ENCODE measurements at regions not wholly inside any gene's neighbourhood (a gene's known extent, or its start where the extent isn't known, plus 50 kb on each side); places are given as distances from the start of the nearest gene placed in this dataset.

DNA sequence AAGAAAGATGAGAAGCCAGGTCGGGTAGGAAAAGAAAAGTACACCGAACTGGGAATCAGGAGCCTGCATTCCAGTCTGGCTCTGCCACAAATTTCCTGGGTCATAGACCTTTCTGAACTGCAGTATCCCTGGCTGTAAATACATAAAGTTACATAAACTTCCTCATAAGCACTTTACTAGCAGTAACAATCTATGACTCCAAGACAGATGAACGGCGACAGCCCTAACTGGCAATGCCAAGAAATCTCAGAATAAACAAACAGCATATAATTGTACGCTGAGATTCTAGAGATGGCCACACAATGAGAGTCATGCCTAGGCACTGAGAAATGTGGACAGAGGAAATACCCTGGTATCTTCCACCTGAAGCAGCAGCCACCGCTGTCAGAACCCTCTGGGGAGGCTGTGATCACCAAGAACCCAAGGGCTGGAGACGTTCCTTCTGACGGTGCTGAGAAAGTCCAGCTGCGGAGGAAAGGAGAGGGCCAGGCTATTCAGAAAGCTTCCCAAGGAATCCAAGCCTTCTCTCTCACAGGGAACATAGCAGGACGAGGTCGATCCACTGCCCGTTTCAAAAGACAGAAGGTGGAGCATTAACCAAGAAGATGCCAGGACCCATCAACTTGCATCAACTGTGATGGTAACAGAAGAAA, 89.3 kb upstream of the SLC66A3 start:
- DNase-seq, result no peak
- Histone ChIP-seq H3K9me3 (peaks cover 0 to 6% (median 0%) of the 10 kb centered on the region in 3 donors), H3K36me3 (no peaks in the 10 kb centered on the region), H3K4me3 (no peak overlapping the region), H3K27ac (no peak overlapping the region), H3K4me1 (no peaks in the 10 kb centered on the region), H3K27me3 (peaks cover 0 to 50% (median 0%) of the 10 kb centered on the region in 4 donors)
- 40 to 46% methylated on average over 11 to 12 of the region's 12 CpGs for WGBS, 2 donors
- intact Hi-C loops (cut with DNase I), result no loop called here
- TF ChIP-seq CTCF (IDR thresholded peaks at IDR 0.05) (no peak), POLR2A (IDR thresholded peaks at IDR 0.05) (no peak)

DNA sequence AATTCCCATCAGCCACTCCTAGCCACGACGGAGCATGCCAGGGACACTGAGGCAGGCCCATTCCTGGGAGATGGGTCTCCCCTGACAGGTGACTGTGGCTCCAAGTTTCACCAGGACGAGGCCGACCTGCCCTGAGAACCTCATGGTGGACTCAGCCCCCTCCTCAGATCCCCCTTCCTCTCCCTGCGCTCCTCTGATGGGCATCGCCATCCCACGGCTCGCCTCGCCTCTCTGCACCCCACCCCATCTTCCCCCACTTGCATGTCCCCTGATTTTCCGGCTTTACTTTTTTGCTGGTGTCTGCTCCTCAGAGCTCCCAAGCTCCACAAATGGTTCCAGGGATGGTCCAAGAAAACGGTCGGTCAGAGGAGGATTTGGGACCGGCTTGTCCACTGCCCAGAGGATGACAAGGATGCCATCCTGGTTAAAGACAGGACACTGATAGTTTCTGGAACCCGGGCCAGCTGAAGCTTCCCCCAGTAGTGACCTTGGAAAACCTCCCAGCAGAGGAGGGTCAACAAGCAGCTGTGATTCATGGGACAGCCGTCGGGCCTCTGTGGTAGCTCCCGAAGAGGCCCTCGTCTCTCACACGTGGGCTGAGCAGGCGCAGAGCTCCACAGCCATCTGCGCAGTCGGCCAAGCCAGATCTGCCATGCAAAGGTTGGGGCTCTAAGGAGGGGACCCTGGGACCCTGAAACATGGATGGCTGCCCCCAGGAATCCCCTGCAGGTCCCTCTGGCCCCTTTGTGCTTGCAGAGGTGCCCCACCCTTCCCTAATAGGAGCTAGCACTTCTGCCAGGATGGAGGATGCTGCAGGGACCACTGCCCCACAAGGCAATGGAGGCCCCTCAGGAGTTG, 87.8 kb upstream of the SLC66A3 start:
- no peak overlapping the region for H3K4me3 ChIP-seq

GRCh38 chr2:11068079-11068741, 87.1 kb upstream of the SLC66A3 start:
- H3K36me3 ChIP-seq, result no peaks in the 10 kb centered on the region
- DNase-seq, result no peak
- 74 to 83% methylated on average over 9 to 11 of the region's 11 CpGs for WGBS, 2 donors
- peaks cover 0 to 69% (median 0%) of the 10 kb centered on the region in 4 donors for H3K27me3 ChIP-seq
- no peak for TF ChIP-seq CTCF (IDR thresholded peaks at IDR 0.05)
- no peak for TF ChIP-seq POLR2A (IDR thresholded peaks at IDR 0.05)
- H3K4me1 ChIP-seq, result no peaks in the 10 kb centered on the region
- H3K4me3 ChIP-seq, result no peak overlapping the region
- no peaks in the 10 kb centered on the region for H3K9me3 ChIP-seq
- H3K27ac ChIP-seq, result no peak overlapping the region
- intact Hi-C loops (cut with DNase I), result no loop called here

More for the DNA sequence above, 87.8 kb upstream of the SLC66A3 start:
- Histone ChIP-seq H3K36me3 (no peaks in the 10 kb centered on the region), H3K9me3 (no peaks in the 10 kb centered on the region), H3K27me3 (peaks cover 0 to 63% (median 0%) of the 10 kb centered on the region in 4 donors), H3K27ac (no peak overlapping the region), H3K4me1 (no peaks in the 10 kb centered on the region)
- no peak for DNase-seq
- 83 to 92% methylated on average over 9 to 14 of the region's 22 CpGs for WGBS, 2 donors
- intact Hi-C loops (cut with DNase I), result no loop called here
- TF ChIP-seq CTCF (IDR thresholded peaks at IDR 0.05) (no peak), POLR2A (IDR thresholded peaks at IDR 0.05) (no peak)

DNA sequence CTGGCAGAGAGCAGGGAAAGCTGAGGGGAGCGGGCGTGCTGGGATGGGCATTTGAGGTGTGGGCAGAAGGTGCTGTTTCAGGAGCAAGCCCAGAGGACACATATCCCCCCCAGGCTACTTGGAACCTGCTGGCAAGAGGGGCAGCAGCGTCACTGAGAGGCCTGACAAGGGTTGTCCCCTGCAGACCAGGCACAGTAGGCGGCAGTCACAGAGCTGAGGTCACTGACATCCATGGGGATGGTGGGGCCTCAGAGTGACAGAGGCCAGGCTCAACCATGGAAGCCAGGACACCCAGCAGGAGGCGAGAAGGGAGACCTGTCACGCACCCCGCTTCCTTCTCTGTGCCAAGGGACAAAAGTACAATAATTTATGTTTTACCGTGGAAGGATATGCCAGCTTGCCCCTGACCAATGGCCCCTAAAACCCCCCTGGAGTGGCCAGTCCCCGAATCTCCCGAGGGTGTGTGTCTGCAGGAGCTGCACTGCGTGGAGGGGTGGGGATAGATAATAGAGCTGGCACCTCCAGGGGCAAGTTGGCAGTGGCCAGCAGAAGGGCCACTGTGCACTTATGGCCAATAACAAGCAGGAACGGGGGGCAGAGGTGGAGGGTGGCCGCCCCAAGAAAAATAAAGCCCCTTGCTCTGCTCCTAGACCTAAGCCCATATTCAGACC, 86.3 kb upstream of the SLC66A3 start:
- Histone ChIP-seq H3K36me3 (no peaks in the 10 kb centered on the region), H3K27ac (no peak overlapping the region), H3K9me3 (no peaks in the 10 kb centered on the region), H3K4me3 (no peak overlapping the region), H3K4me1 (no peaks in the 10 kb centered on the region), H3K27me3 (peaks cover 0 to 73% (median 0%) of the 10 kb centered on the region in 4 donors)
- intact Hi-C loops (cut with DNase I), result no loop called here
- 86 to 87% methylated on average over 6 to 10 of the region's 13 CpGs for whole genome bisulfite sequencing, 2 donors
- TF ChIP-seq CTCF (IDR thresholded peaks at IDR 0.05) (no peak), POLR2A (IDR thresholded peaks at IDR 0.05) (no peak)
- no peak for DNase-seq
